ENCODE measurements at regions not wholly inside any gene's neighbourhood (a gene's known extent, or its start where the extent isn't known, plus 50 kb on each side); places are given as distances from the start of the nearest gene placed in this dataset.

DNA sequence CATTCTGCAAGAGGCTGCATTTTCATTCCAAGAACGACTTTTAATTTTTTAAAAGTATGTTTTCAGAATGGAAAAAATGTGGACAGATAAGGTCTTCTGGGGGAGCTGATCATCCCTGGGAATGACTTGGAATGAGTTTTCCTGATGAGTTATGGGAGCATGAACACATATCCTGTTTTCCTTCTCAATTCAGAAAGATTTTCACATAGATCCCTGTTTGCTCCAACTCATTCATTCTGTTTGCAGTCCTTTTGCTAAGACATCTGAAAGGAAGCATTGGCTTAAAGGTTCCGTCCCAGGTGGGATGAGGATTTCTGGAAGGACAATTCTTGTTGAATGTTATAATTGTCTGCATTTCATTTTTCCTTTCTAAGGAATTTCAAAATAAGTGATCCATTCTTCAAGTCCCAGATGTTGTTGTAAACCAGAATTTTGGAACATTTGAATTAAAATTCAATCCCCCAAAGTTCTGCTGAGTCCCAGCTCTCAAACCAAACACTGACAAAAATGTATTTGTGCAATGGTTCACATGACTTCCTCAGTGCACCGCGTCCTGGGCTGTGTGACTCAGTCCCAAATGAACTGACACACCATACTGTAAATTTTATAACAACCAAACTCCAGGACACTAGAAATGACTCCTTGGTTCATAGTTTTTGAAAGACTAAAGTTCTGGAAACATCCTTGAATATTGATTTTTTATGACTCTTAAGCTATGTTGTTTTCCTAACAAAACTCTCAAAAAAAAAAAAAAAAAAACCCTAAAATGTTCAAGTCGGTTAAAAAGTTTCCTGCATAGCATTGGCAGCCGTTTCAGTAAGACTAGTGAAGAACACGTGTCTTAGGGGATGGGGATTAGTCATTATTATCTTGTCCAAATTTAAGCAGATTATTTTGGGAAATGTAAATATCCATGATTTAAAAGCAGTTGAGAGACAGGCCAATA is 281.8 kb upstream of the TCF4 start:
- DNase-seq: peak; percentile 60

DNA sequence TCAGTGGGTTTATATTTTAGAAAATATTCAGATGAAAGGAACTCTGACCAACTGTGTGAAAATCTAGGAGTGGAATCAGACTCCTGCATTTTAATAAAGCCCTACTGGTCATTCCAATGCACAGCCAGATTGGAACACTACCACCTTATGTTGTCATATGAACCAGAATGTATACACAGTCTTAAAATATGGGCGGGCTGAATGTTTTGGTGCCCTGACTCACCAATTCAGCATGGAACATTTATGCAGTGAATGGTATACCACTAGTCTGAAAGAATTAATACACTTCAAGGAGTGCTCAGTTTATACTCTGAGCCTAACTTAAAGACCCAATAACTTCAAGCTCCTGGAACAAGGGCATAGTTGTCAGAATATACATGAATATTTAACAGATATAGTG is 280.9 kb upstream of the TCF4 start:
- DNase-seq: peak; percentile 84

DNA sequence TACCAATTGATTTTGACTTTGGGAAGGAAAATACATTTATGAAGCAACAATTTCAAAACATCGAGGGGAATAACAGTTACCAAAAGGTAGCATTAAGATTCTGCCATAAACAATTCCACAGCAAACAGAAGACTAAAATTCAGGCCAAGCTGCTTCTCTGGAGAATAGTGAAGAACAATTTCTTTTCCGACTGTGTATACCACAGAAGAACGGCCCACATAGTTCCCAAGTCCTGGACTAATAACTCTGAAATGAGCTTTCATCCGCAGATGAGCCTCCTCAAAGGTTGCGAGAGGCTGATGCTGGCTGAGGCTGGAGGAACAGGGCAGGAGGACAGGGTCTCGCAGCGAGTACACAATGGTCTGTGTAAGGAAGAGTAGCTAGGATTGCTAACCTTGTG is 278.9 kb upstream of the TCF4 start:
- no peak for DNase-seq

DNA sequence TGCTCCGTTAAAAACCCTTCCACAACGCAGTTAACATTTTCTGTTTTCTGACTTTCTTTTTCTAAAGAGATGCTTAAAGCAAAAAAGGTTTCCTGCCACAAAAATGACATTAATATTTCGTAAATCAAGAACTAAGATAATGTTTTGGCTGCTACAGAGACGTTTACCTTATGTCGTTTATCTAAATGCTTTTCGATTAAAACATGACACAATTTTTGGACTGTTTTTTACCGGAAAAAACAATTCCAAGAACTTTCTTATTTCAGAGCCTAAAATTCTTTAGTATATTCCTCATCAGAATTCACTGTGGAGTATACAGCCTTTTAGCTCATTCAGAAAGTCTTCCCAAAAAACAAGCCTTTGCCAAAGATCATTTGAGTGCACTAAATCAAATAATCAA is 278.0 kb upstream of the TCF4 start:
- no peak for DNase-seq

DNA sequence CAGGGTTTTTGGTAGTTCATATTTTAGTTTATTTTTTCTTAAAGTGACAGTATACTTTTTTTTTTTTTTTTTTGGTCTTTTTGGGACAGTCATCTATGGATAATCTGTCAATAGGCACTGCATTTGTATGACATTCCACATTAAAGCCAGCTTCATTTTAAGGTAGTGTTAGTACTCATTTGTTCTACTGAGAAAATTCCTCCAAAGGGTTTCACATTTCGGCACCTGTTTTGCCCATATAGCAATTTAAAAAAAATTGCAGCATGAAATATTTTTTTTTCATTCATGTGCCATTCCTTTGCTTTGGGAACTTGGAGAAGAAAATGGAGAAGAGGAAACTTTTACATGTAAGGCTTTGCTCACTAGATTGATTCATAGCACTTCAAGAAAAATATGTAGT is 276.3 kb upstream of the TCF4 start:
- no peak for DNase-seq

DNA sequence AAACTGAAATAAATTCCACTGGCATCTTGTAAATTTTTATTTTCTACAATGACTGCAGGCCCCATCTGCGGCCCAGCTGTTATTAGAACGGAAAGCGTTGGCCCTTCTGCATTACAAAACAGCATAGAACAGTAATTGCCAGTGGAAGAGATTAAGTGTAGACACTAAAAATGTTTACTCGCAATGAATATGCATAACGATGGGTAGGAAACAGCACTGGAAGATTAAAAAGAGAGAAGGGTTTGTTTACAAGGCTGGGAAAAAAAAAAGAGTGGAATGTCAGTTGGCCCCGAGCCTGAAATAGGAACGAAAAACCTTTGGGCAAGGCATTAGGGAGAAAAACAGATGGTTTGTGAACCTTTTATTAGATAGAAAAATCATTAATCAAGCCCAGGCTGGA is 275.9 kb upstream of the TCF4 start:
- peak; percentile 69 for DNase-seq

DNA sequence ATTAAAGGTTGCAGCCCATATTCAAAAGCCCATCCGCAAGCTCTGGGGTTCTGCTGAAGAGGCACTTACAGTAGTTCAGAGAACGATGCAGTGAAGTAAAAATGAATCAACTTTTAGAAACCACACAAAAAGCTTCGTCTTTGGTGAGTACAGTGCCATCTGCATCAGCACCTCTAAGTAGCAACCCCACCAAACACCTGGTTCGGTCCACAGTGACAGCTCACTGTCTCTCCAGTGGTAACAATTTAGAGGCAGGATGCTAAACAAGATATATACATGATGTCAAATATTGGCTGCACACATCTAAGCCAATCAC is 275.4 kb upstream of the TCF4 start:
- DNase-seq: no peak

DNA sequence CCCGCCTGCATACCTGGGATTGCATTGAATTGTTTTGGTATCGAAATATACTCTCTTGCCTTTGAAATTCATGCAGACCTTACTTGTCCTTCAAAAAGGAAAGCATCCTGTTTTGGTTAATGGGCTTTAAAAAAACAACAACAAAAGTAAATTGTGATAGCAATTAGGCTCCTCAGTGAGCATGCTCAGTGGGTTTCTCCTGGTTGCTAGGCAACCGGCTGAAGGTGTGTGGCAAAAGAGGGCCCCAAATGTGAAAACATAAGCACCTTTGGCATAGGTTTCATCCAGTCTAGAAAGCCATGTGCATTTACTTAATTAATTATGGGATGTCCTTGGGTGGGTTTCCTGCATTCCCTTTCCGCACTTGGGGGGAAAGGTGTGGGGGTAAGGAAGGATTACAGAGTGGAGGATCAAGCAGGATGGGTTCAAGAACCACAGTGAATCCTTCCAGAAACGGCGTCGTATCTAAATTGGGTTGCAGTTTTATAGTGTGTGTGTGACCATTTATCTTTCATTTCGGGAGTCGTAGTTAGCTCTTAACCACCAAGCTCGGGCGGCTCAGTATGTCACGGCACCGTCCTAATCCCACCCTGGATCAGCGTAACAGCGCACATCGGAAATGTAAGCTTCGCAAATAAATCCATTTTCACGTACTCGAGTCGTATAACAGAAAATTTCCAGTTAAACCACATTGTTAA is 274.9 kb upstream of the TCF4 start:
- DNase-seq: no peak

DNA sequence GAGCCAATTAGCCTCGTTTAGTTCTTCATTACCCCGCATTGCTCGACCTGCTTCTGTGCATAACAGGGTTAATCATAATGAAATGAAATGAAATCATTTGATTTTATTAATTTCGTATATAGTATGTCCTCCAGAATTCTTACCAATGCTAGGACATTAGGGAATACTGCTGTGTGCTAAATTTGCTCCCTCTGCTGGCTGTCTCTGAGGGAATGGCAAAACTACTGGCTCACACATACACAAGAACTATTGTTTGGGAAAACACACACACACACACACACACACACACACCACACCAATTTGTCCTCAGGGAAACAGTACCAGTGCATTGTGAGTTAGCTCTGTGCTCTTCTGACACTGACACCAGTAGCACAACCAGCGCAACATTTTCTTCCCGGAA is 273.3 kb upstream of the TCF4 start:
- DNase-seq: peak; percentile 72

DNA sequence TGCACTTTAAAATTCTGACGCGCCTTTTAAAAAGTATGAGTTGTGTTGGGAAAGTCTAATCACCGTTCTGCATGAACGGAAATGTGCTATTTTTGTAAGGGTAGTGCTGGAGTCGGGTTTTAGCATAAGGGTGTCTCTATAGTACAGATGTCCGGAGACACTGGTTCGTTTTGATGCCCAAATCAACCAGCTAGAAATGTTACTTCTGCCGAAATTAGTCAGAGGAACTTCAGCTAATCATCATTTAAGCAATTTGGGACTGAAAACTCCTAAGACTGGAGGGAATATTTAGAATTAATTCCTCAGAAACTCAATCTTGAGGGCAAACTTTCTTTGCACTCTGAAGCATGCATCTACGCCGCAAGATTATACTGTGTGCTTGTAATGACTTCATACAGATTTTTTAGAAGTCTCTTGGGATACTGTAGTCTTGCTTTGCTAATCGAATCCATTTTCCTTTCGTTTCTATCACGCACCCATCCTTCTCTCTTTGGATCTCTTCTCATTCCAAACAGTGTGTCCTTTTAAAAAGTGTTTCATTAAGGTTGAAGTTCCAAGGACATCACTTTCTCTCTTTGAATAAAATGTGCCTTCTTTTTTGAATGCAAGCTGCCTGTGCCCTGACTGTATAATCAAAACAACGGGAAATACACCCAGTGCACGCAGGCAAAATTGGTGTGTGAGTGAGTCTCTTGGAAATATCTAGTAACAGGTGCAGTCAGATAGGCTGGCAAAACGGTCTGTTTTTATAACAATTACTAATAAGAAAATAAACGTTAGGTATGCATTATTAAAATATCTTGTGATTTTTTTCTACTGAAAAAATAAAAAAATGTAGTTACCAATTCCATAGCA is 270.9 kb upstream of the TCF4 start:
- peak; percentile 65 for DNase-seq

DNA sequence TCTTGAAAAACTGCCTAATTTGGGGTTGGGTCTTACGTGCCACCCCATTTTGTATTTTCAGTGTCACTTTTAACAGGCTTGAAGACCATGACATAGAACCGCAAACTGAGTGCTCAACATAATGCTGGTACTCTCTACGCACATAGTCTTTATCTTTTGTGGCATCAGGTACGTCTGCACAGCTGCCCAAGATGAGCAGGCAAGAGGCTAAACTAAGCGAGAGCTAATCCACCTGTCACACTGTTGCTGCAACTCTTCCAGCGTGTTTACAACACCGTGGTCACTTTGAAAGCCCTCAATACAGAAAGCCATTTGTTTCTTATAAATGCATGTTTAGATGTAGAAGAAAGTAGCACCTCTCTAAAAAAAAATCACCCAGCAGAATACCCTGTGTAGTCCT is 270.0 kb upstream of the TCF4 start:
- no peak for DNase-seq

DNA sequence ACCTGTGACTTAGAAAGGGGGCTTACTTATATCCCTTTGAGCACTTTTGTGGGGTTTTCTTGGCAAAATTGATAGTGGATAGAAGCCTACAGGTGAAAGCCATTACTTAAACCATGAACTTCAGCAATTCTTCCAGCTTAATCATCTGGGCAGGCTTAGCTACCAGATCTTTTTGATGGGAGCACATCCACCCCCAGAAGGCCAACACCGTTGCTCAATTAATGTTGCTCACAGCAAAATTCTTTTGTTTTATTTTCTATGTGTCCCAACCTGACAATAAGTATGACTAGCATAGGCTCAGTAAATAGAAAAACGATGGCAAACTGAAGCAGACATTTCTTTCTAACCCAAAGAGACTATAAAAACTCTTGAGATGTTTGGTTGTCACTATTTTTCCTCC is 269.4 kb upstream of the TCF4 start:
- DNase-seq: no peak

DNA sequence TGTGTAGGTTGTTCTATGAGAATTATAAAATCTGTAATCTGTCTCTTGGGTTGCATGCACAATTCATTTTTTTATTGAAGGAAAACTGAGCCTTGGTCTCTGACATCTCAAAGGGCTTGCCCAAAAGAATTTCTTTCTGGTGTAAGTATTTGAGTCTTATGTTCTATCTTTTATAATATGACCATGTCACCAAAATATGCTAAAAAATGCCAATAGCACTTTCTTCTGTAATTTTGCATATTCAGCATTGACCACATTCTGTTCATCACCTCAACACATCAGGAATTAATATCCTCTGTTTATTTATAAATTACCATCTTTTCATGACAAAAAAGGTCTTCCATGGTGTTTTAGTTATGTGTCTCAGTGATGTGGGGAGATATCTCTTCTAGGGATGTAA is 268.7 kb upstream of the TCF4 start:
- DNase-seq: peak; percentile 66

DNA sequence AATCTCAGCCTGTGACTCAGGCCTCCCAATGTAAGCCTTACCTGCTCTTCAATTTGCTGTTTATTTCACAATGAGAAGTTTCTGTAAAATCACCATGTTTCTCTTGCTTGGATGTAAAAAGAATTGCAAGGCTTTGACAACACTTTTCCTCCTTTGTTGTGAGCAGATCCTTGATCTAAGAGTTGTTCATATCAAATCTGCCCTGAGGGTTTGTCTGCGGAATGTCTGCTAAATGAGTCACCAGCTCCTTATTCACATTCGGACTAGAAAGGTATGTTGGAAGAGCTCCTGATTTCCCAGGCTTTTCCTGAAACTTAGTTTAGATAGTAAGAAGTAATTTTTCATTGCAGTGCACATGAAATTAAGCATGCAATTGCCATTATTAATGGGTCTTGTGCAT is 268.2 kb upstream of the TCF4 start:
- peak; percentile 94 for DNase-seq

DNA sequence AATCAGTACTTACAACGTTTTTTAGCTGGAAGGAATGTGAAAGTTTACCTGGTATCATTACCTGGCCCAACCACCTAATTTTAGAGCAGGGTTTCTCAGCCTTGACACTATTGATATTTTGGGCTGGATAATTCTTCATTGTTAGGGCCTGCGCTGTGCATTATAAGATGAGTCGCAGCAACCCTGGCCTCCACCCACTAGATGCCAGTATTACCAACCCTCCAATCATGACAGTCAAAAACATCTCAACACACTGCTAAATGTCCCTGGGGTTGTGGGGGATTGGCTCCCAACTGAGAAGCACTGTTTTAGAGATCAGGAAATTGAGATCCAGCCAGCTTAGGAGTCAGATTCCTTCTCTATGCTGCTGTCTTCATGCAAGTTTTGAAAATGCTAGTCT is 265.3 kb upstream of the TCF4 start:
- DNase-seq: no peak

DNA sequence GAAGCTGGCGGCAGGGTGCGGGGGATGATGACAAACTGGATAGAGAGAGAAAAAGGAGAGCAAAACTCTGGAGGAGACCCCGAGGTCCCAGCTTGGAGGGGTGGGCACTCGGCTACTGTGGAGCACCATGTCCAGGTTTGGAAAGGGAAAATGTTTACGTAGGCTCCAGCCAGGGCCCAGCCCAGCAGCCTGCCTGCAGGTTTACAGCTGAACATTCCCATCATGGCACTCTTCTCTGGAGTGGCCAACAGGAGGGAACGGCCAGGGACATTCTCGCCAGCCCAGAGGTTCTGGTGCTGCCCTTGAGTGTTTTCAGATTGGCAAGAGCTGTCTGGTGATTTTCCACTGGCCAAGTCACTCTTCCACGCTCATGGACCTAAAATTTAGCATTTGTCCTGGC is 262.9 kb upstream of the TCF4 start:
- DNase-seq: no peak

DNA sequence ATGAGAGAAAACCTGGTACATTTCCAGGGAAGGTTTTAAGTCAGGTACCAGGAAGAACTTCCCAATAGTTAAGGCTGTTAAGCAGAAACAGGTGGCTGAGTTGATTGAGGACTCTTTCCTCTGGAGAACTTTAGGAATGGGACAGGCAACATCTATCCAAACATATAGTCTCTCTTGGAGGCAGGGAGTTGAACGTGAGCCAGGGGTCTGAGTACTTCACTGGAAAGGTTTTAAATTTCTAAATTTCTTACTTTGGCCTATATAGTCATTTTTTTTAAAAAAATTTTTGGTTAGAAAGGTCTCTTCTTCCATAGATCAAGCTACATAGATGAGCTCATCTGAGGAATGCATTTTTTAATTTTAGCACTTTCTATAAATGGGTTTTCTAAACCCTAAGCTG is 261.4 kb upstream of the TCF4 start:
- DNase-seq: peak; percentile 44

DNA sequence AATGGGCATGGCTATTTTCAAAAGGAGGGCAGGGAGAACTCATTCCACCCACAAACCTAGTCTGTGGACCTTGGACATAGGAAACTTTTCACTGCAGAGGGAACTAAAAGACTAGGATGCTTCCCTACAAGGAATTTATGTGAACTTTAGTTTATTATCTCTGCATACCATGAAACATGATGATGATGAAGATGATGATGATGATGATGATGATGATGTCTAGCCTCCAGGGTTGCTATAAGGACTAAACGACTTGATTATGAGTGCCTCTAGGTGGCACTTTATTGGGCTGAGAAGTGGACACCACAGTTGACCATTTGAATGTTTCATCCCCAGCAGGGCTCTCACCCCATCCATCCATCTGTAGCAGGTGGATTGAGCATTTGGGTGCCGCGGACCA is 260.0 kb upstream of the TCF4 start:
- no peak for DNase-seq

DNA sequence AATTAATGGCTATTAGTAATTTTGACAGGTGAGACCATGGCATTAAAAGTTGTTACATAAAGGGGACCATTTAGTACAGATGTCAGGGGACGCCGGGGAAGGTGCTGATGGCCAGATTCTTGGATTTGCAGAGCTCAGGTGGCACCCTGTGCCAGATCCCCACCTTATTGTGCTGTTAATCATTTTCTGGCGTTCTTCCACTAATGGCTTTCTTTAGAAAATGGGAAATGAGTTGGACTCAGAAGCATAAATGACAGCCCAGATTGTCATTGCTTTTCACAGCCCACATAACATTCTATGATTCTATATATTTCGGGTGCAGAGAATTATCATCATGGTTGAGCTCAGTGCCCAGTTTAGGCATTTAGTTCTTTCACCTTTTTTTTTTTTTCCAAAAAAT is 257.2 kb upstream of the TCF4 start:
- no peak for DNase-seq

DNA sequence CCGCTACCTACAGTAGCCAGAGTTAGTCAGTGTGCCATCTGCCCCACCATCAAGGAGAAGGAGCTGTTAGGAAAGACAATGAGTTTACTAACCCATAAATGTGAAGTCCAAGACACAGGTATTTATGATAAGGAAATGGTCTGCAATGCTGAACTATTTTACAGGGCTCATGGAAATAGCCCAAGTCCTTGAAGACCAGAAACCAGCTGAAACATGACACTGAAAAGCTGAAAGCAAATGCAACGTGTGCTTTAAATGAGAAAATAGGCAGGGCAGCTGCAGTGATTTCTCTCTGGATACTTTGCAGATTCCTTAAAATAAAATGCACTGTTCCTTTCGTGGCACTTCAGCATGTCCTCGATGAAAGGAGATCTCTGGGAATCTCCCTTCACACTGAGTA is 256.4 kb upstream of the TCF4 start:
- no peak for DNase-seq

DNA sequence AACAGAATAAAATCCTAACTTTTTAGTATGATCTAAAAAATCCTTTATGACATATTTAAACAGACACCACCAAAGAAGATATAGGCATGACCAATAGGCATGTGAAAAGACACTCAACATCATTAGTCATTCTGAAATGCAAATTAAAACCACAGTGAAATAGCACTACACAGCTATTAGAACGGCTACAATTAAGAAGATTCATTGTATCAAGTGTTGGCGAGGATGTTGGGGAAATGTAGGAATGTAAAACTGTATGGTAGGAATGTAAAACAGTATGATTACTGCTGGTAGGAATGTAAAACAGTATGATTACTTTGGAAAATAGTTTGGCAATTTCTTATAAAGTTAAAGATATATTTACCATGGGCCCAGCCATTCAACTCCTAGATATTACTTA is 253.3 kb upstream of the TCF4 start:
- DNase-seq: no peak

DNA sequence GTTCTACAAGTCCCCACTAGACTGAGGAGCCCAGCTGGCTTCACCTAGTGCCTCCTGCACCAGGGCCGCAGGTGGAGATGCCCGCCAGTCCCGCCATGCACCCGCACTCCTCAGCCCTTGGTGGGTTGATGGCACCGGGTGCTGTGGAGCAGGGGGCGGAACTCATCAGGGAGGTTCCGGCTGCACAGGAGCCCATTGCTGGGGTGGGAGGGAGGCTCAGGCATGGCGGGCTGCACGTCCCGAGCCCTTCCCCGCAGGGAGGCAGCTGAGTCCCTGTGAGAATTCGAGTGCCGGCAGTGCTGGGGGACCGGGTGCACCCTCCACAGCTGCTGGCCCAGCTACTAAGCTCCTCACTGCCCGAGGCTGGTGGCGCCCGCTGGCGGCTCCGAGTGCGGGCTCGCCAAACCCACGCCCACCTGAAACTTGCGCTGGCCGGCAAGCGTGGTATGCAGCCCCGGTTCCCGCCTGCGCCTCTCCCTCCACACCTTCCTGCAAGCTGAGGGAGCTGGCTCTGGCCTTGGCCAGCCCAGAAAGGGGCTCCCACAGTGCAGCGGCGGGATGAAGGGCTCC is 252.7 kb upstream of the TCF4 start:
- no peak for DNase-seq

DNA sequence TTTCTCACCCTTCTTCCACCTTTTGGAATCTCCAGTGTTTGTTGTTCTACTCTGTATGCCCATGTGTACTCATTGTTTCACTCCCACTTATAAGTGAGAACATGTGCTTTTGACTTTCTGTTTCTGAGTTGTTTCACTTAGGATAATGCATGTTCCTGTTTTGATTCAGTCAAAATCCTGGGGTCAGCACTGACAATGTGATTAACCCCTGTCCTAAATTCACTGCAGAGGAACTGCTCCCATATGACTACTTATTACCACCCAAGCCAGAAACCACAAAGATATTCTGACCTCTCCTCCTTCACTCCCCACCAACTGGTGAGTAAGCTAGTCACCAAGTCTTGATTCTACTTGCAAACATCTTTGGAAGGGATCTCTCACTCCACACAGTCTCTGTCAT is 251.4 kb upstream of the TCF4 start:
- peak; percentile 80 for DNase-seq
